ENCODE measurements at regions not wholly inside any gene's neighbourhood (a gene's known extent, or its start where the extent isn't known, plus 50 kb on each side); places are given as distances from the start of the nearest gene placed in this dataset.
A peak's percentile ranks its signal among the peaks of the same experiment; 100 is the strongest.
"Not testable (repeated sequence)": the region's sequence is repeated elsewhere in the genome, so short reads cannot be mapped to it uniquely, and the experiment has no call there.

DNA sequence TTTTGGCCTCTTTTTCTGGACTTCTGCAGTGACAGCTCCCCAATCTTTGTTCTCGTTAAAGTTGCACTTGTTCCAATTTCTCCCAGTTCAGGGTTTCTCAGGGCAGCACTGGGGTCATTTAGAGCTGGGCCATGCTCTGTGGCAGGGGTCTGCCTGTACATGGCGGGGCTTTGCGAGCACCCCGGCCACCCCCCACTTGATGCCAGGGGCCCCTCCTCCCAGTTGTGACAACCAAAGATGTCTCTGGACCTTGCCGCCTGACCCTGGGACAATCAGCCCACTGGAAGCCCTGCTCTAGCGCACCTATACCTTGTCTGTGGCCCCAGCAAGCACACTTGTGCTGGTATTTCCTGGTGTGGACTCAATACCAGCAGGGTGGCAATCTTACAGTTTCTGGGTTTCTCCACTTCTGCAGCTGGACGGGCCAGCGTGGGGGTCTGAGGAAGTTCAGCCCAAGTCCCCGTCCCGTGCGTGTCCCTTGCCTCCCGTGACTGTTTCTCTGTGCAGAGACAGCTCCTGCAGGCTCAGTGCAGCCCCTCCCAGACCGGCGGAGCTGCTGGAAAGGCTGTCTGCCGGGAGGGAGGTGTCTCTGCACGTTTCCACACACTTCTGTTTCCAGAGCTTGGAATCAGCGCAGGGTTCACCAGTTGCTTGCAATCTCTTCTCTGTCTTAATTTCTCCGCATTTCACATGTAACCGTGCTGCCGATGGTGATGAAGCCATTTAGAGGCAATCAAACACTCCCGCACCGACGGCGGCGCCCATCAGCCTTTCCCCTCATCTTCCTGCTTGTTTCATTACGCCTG, 1328.9 kb downstream of the BRD1 start:
- DNase-seq, result no peak

DNA sequence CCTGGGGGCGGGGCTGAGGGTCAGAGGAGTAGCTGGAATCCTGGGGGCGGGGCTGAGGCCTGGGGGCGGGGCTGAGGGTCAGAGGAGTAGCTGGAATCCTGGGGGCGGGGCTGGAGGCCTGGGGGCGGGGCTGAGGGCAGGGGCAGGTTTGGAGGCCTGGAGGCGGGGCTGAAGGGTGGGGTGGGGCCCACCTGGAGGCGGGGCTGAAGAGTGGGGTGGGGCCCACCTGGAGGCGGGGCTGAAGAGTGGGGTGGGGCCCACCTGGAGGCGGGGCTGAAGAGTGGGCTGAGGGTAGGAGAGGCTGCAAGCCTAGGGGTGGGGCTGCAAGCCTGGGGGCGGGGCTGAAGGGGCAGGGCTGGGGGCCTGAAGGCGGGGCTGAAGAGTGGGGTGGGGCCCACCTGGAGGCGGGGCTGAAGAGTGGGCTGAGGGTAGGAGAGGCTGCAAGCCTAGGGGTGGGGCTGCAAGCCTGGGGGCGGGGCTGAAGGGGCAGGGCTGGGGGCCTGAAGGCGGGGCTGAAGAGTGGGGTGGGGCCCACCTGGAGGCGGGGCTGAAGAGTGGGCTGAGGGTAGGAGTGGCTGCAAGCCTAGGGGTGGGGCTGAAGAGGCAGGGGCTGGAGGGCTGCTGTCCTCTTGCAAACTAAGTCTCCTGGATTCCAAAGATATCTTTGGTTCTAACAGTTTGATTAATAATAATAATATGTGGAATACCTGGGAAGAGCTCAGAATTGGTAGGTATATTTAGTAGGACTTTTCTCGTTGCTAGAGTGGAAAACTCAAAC, 1329.7 kb downstream of the BRD1 start:
- DNase-seq, result not testable (repeated sequence)

DNA sequence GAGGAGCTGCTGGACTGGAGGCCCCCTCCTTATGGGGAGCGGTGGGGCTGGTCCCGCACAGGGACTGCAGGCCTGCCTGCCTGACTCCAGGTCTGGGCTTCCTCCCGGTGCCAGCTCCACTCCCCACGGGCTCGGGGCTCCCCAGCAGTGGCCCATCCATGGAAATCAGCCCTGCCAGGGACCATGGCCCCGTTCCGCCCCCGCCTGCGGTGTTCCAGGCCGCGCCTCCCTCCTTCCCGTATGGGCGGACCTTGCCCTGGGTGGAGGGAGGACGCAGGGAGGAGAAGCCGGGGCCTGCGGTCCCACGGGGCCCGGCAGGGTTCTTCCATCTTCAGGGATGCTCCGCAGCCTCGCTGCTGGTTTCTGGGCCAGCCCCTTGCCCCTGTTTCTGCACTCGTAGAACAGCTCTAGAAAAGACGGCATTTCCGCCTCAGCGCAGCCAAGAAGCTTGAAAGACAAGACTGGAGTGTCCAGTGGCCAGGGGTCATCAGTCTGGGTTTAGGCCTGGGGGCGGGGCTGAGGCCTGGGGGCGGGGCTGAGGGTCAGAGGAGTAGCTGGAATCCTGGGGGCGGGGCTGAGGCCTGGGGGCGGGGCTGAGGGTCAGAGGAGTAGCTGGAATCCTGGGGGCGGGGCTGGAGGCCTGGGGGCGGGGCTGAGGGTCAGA, 1330.6 kb downstream of the BRD1 start:
- no peak for DNase-seq

DNA sequence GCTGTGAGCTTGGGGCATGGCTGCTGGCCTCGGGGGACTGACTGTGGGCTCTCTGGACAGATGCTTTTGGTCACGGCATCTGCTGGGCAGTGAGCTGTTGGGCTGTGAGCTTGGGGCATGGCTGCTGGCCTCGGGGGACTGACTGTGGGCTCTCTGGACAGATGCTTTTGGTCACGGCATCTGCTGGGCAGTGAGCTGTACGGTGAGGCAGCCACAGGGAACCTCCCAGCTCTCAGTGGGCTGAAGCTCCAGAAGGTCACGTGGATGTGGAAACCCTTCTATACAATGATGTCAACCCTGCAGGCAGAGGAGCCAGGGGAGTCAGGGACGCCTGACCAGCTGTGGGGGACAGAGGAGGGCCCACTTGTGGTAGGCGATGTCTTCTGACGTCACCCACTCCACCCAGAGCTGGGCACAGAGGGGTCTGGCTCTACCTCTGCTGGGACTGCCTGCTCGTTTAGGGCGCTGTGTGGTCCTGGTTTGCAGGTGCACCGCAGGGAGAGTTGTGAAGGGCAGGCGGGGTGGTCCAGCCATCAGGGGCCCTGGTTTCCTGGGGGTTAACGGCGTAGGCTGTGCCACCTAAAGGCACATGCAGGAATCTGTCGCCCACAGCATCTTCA, 1331.3 kb downstream of the BRD1 start:
- DNase-seq, result no peak

DNA sequence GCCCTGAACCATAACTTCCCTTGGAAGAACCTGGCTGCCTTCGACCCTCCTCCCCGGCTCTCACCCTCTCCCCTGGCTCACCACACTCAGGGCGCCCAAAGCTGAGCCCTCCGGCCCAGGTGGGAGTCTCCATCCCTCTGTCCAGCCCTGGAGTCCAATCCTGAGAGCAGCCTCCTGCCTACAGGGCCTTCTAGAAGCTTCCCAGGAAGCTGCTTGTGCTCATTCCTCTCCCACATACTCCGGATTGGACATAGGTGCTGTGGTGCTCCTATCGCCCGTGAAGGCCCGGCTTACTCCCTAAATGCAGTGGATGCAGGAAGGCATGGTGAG, 1332.0 kb downstream of the BRD1 start:
- DNase-seq, result no peak

DNA sequence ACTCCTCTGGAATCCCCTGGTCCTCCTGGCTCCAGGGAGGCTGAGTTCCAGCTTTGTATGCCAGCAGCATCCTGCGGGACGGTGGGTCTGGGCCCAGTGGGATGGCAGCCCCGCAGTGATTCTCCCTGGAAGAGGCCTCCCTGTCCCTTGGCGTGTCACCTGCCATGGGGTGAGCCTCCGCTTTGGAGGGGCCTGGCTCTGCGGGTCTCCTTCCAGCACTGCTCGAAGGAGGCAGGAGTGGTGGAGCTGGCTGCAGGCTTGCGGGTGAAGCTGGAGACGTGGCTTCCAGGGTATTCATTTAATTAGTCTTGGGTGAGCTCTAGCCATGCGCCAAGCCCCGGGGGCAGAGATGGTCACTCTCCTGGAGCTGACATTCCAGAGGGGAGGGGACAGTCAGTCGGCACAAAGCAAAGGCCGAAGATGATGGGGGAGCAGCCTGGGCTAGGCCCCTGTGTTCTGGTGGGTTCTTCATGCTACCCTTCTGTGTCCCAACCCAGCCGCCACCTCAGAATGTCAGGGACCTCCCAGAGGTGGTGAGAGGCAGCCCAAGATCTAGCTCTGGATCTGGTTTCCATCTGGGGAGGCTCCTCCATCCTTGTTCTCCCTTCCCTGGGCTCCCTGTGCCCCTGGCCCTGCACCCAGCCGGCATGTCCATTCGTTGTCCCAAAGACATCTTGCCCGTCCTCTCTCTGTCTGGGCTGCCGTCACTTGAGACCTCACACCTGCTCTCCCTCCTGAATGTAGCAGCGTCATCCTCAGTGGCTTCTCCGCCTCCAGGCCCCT, 1332.5 kb downstream of the BRD1 start:
- no peak for DNase-seq

DNA sequence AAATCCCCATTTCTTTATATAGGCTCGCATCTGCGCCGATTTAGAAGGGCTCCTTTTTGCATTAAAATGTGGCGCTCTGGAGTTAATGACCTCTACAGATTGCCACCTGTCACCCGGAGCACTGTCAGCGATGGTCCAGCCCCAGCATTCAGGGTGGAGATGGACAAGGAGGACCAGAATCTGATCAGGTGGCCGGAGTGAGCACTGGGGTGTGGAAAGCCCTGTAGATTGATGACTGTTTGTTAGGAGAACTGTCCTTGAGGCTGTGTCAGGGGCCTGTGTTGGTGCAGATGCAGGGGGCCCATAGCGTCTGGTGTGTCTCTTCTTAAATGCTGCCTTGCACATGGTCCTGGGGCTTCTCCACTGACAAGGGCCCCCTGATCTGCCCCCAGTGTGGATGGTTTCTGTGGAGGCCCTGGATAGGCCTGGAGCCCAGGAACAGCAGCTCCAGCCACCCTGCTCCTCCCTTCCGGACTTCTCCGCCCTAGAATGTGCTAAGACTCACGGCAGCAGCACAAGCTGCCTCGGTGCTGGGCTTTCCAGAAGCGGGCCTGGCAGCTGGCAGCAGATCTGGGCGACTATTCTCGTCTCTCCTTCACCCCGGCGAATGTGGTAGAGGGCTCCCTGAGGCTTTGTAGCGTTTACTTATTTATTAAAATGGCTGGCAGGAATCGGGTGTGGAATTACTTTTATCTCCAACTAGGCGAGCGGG, 1333.3 kb downstream of the BRD1 start:
- no peak for DNase-seq

DNA sequence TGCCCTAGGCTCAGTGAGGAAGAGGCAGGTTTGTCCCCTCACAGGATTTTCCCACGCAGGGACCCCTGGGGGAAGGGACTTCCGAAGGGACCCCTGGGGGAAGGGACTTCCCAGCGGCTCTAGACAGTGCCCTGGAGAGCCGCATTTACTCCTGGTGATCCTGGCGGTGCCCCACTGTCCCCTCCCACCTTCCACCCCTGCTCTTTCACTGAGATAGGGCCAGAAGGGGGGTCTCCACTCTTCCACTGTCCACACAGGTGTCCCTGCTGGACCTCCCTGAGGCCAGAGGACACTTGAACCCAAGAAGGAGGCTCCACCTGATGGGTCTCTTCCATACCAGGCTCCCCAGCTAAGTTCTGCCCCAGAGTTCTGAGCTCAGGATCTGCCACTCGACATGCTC, 1333.9 kb downstream of the BRD1 start:
- DNase-seq, result no peak

DNA sequence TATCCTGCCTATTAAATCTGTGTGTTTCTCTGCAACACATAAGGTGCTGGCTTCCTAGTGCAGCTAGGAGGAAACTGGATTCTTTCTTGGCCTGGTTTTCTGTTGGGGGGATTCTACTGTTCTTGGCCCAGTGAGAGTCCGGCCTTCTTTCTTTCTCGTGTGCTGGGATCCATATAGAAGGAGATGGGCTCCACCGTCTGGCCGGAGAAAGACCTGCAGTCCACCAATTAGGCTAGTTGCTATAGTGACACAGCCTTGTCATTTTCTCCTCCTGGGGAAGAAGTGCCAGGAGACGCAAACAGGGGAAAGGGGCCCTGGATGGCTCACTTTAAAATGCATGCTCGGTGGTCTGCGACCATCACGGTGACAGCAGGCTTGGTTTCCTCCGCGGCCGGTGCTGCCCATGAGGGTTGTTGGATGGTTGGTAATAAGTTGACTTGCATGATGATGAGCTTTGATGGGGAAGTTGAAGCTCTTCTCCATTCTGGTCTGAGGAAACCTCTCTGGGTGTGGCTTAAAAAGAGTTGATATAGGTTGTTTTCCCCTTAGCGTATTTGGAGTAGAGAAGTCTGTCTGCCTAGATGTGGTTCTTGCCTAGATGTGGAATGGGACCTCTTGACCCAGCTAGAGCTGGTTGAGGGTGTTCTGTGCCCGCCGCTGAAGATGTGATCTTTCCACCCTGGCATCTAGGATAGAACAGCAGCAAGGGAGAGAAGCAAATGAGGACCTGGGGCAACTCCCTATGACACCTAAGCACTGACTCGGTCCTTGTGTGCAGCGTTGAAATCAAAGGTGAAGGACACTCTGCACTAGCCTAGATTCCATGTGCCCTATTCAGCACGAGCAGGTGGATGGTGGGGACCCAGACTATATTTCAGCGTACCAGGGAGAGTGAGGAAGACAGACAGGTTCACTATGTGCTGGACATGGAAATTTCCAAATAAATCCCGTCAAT, 1335.0 kb downstream of the BRD1 start:
- DNase-seq, result peak; percentile 63

DNA sequence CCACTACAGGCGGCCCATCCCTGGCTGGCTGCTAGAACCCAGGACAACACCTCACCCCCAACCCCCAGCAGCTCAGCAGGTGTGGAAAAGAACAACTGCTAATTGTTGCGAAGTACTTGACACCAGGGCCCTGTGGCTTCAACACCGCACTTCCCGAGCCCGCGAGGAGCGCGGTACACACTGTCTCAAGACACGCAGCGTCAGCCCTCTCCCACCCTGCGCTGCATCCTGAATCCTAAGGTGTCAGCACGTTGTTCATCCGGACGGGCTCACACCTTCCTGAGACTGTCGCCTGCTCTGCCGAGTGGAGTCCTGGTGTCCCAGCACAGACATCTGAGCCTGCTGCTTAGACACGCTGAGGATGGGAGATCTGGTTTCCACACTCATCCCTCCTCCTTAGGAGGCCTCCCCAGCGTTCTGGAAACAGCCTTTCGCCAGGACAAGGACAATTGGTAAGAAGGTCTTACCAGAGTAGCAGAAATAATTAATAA, 1336.2 kb downstream of the BRD1 start:
- DNase-seq, result no peak

DNA sequence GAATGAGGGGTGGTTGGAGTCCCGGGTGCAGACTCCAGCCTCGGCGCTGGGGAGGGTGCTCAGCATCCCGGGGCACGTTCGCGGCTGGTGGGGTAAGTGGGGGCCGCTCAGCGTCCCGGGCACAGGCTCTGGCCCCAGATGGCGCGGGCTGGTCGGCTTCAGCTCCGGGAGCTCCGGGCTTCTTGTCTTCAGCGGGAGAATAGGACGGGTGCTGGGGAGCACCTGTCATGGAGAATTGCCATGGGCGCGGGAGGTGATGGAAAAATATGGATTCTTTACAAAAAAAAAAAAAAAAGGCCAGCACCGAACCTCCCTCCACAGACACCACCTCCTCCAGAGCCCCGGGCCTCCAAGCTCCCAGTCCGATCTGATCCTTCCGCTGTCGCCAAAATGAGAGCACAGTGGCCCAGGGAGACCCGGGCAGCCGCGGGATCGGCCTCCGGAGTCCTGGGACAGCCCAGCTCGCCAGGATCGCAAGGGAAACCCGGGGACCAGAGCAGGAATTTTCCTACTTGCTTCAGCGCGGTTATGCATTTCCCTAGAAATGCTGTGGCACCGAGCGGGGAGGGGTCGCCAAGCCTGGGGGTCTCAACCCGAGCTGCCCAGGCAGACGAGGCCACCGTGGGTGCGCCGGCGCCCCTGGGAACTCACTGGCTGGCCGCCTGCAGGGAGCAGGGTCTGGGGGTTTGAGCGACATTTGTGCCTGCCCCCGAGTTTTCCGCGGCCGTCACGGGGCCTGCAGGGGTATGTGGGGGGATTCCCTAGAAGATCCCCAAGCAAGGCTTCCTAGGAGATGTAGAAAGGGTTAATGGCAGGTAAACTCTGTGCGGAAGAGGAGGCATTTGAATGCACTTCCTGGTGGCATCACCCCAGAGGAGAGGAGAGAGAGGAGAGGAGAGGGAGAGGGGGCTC, 1336.9 kb downstream of the BRD1 start:
- no peak for DNase-seq

DNA sequence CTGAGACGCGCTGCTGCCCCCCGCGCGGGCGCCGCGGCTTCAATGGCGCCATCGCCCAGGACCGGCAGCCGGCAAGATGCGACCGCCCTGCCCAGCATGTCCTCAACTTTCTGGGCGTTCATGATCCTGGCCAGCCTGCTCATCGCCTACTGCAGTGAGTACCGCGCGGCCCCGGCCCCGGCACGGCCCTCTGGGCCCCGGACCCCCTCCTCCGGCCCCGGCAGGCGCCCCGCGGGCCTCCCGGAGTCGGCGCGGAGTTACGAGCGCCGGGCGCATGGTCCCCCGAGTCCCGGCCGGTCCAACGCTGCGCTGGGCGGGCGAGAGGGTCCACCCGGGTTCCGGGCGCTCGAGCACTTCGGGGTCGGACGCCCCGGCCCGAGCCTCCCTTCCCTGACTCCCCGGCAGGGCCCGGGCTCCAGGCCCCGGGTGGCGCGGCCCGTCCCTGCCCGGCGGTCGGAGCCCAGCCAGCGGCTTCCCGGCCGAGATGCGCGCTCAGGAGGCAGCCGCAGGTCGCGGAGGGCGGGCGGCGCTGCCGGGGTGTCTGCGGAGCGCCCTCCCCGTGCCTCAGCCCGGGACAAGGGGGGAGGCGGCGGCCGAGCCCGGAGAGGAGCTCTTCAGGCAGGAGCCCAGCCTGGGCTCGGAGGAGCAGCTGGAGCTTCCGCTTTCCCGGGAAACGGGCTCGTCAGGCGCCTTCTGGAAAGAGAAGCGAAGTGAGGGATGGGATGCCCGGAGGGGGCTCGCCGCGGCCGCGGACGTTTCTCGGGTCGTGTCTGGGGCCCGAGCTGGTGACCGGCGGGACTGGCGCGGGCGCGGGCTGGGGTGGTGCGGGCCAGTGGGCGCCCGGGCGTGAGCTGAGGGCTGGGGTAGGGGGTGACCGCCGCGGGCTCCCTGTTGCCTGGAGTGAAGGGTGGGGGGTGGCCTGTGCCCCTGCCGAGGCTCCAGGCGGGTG, 1337.8 kb downstream of the BRD1 start:
- DNase-seq, result no peak

DNA sequence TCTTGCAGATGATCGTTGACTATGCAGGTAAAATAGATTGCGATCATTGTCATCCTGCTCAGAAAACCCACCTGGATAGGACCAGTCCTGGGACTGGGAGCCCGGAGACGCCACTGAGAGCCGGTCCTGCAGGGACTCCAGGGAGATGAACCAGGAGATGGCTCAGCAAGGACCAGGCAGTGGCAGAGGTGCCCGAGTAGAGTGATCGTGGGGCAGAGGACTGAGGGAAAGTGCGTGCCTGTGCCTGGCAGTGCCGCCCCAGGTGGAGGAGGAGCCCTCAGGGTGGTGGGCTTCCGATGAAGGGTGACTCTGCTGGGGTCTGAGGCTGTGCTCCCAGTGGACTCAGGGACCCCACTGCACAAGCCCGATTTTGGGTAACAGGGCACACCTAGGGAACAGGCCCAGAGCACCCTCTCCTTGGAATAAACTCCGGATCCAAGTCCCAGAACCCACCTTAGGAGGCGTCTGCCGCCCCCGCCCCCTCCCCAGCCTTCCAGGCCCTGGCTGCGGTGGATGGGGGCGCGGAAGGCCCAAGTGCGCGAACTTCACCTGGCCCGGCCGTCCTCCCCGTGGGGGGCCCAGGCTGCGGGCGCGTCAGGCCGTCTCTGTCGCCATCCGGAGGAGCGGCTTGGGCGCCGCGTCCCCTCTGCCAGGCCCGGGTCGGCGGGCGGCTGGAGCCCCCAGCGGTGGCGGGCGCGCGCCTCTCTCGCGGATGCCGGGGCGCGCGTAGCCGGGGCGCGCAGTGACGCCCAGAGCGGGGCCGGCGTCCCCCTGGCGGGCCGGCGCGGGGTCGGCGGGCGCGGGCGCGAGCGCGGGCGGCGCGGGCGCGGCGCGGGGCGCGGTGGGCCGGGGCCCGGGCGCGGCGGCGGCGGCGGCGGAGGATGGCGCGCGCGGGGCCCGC, 1338.8 kb downstream of the BRD1 start:
- DNase-seq, result no peak

DNA sequence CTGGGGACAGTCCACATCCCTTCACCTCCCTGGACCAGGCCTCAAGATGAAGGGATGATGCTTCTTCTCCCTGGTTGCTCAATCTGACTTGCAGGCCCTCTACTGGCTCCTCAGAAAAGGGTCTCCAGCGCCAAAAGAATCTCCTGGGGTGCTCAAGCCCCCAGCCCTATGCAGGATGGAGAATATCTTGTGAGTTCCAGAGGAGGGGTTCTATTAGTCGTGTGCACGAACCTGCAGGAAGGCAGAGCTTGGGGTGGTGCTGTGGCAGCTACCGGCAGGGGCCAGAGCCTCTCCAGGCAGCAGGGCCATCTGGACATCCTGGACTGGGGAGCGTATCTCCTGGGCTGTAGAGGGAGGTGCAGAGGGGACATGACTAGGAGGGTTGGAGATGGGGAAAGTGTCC, 1339.5 kb downstream of the BRD1 start:
- DNase-seq, result no peak

DNA sequence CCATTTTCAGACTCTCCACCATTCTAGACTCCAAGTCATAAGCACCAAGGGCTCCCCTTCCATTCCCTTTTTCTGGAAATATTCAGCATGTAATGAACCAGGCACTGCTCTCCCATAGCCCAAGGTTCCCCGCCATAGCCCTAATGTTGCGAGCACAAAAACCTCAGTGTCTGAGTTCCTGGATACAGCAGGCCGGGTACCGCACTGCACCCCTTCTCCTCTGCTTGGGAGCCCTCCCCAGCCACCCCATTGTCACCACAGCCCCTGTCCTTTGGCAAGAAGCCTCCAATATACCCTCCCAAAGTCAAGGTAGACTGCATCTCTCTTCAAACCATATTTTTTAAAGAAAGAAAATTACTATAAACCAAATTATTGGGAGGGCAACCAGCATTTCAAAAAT, 1341.1 kb downstream of the BRD1 start:
- no peak for DNase-seq

DNA sequence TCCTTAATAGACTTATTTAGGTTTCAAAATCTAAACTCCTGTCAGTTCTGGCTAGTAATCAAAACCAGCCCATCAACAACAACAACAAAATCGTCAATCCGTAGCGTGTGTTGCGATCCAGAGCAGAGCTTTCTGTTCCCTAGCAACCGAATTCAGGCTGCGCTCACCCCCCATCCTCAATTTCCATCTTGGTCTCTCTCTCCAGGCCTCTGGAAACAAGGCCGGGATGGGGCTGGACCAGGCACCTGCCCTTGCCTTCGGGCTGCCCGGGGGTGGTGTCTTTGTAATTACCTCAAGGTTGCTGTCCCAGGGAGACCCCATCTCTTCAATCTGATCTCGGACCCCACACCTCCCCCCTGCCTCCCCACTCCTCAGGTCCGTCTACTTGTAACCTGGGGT, 1341.5 kb downstream of the BRD1 start:
- DNase-seq, result no peak
